Duodenal mucosa (tissue), 2 donors: ENCODE measurements at regions not wholly inside any gene's neighbourhood (a gene's known extent, or its start where the extent isn't known, plus 50 kb on each side); places are given as distances from the start of the nearest gene placed in this dataset.

Source experiments
- H3K27ac ChIP-seq: one replicate; pipeline ENCODE4 v1.7.0; 2013; ENCODE audit warnings: low read depth, low read length
- H3K27me3 ChIP-seq, 2 donors: one replicate each; pipeline ENCODE4 v1.7.0; 2013; ENCODE audit warnings: low read length in 2 of 2, control low read depth in 1 of 2; ENCODE audit not compliant: insufficient read depth in 2 of 2, control insufficient read depth in 1 of 2
- H3K36me3 ChIP-seq, 2 donors: one replicate each; pipeline ENCODE4 v1.7.0; 2013; ENCODE audit warnings: low read length in 2 of 2, control low read depth in 1 of 2; ENCODE audit not compliant: insufficient read depth in 2 of 2, control insufficient read depth in 1 of 2
- H3K4me1 ChIP-seq, 2 donors: one replicate each; pipeline ENCODE4 v1.7.0; 2013; ENCODE audit warnings: low read length in 2 of 2, control low read depth in 1 of 2; ENCODE audit not compliant: insufficient read depth in 2 of 2, control insufficient read depth in 1 of 2
- H3K4me3 ChIP-seq, 2 donors: one replicate each; pipeline ENCODE4 v1.7.0; 2013; ENCODE audit warnings: low read length in 2 of 2, low read depth in 1 of 2
- H3K9ac ChIP-seq, 2 donors: one replicate each; pipeline ENCODE4 v1.7.0; 2013; ENCODE audit warnings: low read length in 2 of 2, low read depth in 1 of 2
- H3K9me3 ChIP-seq, 2 donors: one replicate each; pipeline ENCODE4 v1.7.0; 2013; ENCODE audit warnings: low read length in 2 of 2, control low read depth in 1 of 2; ENCODE audit not compliant: control insufficient read depth in 1 of 2

- Histone ChIP-seq H3K9ac (no peak overlapping the region), H3K36me3 (no peaks in the 10 kb centered on the region)
Observed at GRCh38 chr6:9360881-9361280, 925.5 kb upstream of the SLC35B3 start.

GRCh38 chr6:9347608-9348007, 912.3 kb upstream of the SLC35B3 start:
- Histone ChIP-seq H3K36me3 (no peaks in the 10 kb centered on the region), H3K4me3 (no peak overlapping the region), H3K4me1 (no peaks in the 10 kb centered on the region), H3K9me3 (no peaks in the 10 kb centered on the region), H3K27ac (no peak overlapping the region), H3K9ac (no peak overlapping the region), H3K27me3 (no peaks in the 10 kb centered on the region)

More at GRCh38 chr6:9360881-9361280, 925.5 kb upstream of the SLC35B3 start:
- Histone ChIP-seq H3K27me3 (no peaks in the 10 kb centered on the region), H3K4me3 (no peak overlapping the region), H3K9me3 (peaks cover 0 to 7% of the 10 kb centered on the region in 2 donors), H3K27ac (no peak overlapping the region), H3K4me1 (no peaks in the 10 kb centered on the region)

DNA sequence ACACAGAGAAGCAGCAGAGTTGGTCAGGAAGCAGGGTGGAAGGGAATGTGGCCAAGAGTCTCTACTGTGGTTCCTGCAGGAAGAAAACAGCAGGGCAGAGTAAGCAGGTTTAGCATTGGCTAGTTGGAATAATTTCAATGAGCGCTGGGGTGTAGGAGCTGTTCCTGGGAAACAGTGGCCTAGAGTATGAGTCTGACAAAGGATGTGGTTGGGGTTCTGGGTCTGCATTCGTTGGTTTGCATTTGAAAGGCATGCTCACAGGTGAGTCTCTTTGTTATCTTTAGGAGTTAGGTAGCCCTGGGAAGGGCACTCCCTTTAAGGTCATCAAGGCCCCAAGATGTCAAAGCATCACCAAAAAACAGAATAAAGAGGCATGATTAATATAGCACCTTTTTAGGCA, 911.6 kb upstream of the SLC35B3 start:
- Histone ChIP-seq H3K27ac (no peak overlapping the region), H3K9me3 (no peaks in the 10 kb centered on the region), H3K9ac (no peak overlapping the region), H3K36me3 (no peaks in the 10 kb centered on the region), H3K4me3 (no peak overlapping the region), H3K4me1 (no peaks in the 10 kb centered on the region), H3K27me3 (no peaks in the 10 kb centered on the region)

GRCh38 chr6:9335431-9335830, 900.1 kb upstream of the SLC35B3 start:
- H3K9ac ChIP-seq, result no peak overlapping the region
- H3K9me3 ChIP-seq, result peaks cover 0 to under 1% of the 10 kb centered on the region in 2 donors
- no peaks in the 10 kb centered on the region for H3K4me1 ChIP-seq
- H3K27me3 ChIP-seq, result no peaks in the 10 kb centered on the region
- no peak overlapping the region for H3K27ac ChIP-seq
- H3K36me3 ChIP-seq, result no peaks in the 10 kb centered on the region
- H3K4me3 ChIP-seq, result no peak overlapping the region

DNA sequence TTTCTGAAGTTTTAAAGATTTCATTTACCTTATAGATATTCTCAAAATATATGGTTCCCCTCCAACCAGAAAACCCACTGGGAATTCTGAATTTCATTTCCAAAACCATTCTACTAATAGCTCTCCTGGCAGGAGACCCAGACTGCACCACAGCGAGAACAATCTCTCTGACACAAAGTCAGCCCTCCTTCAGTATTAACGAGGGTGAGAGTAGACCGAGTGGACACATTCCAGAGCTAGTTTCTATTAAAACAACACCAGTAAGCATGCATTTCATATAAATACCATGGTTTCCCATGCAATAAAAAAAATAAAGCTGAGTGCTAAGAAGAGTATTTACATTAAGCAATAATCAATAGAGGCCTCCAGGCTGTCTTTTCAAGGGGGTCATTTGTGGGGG, 899.6 kb upstream of the SLC35B3 start:
- H3K9me3 ChIP-seq, result peaks cover 0 to 4% of the 10 kb centered on the region in 2 donors
- no peak overlapping the region for H3K9ac ChIP-seq
- H3K27me3 ChIP-seq, result no peaks in the 10 kb centered on the region
- no peaks in the 10 kb centered on the region for H3K36me3 ChIP-seq
- no peaks in the 10 kb centered on the region for H3K4me1 ChIP-seq
- no peak overlapping the region for H3K27ac ChIP-seq
- no peak overlapping the region for H3K4me3 ChIP-seq

- Histone ChIP-seq H3K9me3 (peaks cover 0 to 4% of the 10 kb centered on the region in 2 donors), H3K9ac (no peak overlapping the region), H3K4me3 (no peak overlapping the region), H3K36me3 (no peaks in the 10 kb centered on the region), H3K27ac (no peak overlapping the region), H3K4me1 (no peaks in the 10 kb centered on the region), H3K27me3 (no peaks in the 10 kb centered on the region)
Observed at GRCh38 chr6:9332241-9332780, 897.0 kb upstream of the SLC35B3 start.

- Histone ChIP-seq H3K4me1 (no peaks in the 10 kb centered on the region), H3K9me3 (no peaks in the 10 kb centered on the region), H3K27ac (no peak overlapping the region), H3K9ac (no peak overlapping the region), H3K36me3 (no peaks in the 10 kb centered on the region), H3K4me3 (no peak overlapping the region), H3K27me3 (no peaks in the 10 kb centered on the region)
Observed at GRCh38 chr6:9316831-9317230, 881.5 kb upstream of the SLC35B3 start.

DNA sequence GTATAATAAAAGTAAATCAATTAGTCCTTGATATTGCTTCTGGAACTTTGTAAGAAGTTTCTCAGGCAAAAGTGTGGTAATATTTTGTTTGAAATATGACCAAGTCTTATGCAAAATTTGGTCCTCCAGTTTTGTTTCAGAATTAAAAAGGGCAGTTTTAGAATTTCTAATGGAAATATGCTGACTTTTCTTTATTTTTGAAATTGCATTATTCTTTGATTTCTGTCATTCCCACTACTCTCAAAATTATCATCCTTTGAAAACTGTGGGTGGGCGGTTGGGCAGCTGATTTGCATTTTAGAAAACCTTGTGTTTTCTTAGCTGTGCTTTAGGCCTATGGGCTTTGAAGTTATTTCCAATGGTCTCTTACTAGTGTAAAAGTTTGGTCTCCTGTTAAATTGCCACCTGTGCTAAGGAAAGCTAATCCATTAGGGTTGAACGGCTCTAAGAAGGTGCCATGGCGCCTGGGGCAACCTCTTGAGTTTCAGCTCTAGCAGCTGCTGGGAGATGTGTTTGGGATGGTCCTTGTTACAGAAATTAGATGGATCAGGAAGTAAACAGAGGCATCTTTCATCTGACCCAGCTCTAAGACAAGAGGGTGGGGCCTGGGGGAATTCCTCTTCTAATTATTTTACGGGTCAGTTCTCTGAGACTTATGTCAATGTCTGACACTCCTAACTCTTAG, 880.8 kb upstream of the SLC35B3 start:
- H3K4me3 ChIP-seq, result no peak overlapping the region
- H3K4me1 ChIP-seq, result no peaks in the 10 kb centered on the region
- no peaks in the 10 kb centered on the region for H3K27me3 ChIP-seq
- H3K36me3 ChIP-seq, result no peaks in the 10 kb centered on the region
- H3K27ac ChIP-seq, result no peak overlapping the region
- H3K9me3 ChIP-seq, result no peaks in the 10 kb centered on the region
- H3K9ac ChIP-seq, result no peak overlapping the region

GRCh38 chr6:9308284-9308683, 872.9 kb upstream of the SLC35B3 start:
- peaks cover 2 to 3% of the 10 kb centered on the region in 2 donors for H3K9me3 ChIP-seq
- no peak overlapping the region for H3K9ac ChIP-seq
- H3K27ac ChIP-seq, result no peak overlapping the region
- no peaks in the 10 kb centered on the region for H3K36me3 ChIP-seq
- no peaks in the 10 kb centered on the region for H3K4me1 ChIP-seq
- no peaks in the 10 kb centered on the region for H3K27me3 ChIP-seq
- no peak overlapping the region for H3K4me3 ChIP-seq

- Histone ChIP-seq H3K9me3 (peaks cover 2 to 3% of the 10 kb centered on the region in 2 donors), H3K27me3 (no peaks in the 10 kb centered on the region), H3K27ac (no peak overlapping the region), H3K36me3 (no peaks in the 10 kb centered on the region), H3K9ac (no peak overlapping the region), H3K4me1 (no peaks in the 10 kb centered on the region), H3K4me3 (no peak overlapping the region)
Observed at GRCh38 chr6:9307786-9308185, 872.4 kb upstream of the SLC35B3 start.
